Calu3 (cell line): ENCODE measurements at regions not wholly inside any gene's neighbourhood (a gene's known extent, or its start where the extent isn't known, plus 50 kb on each side); places are given as distances from the start of the nearest gene placed in this dataset.

ENCODE experiments used
- BruUV-seq: library from RNA; stranded (reverse); fragments of 400-500 nt; replicated peaks from 2 replicates; lab custom pipeline; 2021; lab: Mats Ljungman, UMichigan
- CTCF ChIA-PET: fragments of 300-600 bp; sonication (Branson Sonifier 250); formaldehyde crosslinking; loops from one replicate; lab custom pipeline; 2022; ENCODE audit warnings: antibody characterized with exemption; lab: Charles Lee
- DNase-seq: peaks from one replicate; pipeline ENCODE4 v3.0.0; 2022
- H3K27ac Mint-ChIP-seq: one replicate; pipeline ENCODE4 v1.8.0; 2022; ENCODE audit warnings: mixed read lengths; ENCODE audit not compliant: unreplicated experiment
- H3K27me3 Mint-ChIP-seq: one replicate; pipeline ENCODE4 v1.8.0; 2022; ENCODE audit warnings: mixed read lengths; ENCODE audit not compliant: unreplicated experiment
- H3K36me3 Mint-ChIP-seq: one replicate; pipeline ENCODE4 v1.8.0; 2022; ENCODE audit warnings: mild to moderate bottlenecking, moderate library complexity, mixed read lengths; ENCODE audit not compliant: insufficient read depth, unreplicated experiment
- H3K4me1 Mint-ChIP-seq: one replicate; pipeline ENCODE4 v1.8.0; 2022; ENCODE audit warnings: mild to moderate bottlenecking, low read depth, mixed read lengths; ENCODE audit not compliant: unreplicated experiment
- H3K4me3 Mint-ChIP-seq: one replicate; pipeline ENCODE4 v1.8.0; 2022; ENCODE audit warnings: mild to moderate bottlenecking, low read depth, moderate library complexity, mixed read lengths; ENCODE audit not compliant: unreplicated experiment
- H3K9me3 Mint-ChIP-seq: one replicate; pipeline ENCODE4 v1.8.0; 2022; ENCODE audit warnings: low read depth, mixed read lengths; ENCODE audit not compliant: unreplicated experiment
- CTCF ChIP-seq: fragments of 200-600 bp; IDR thresholded peaks from one replicate; pipeline ENCODE4 v1.8.0; 2022; ENCODE audit warnings: antibody characterized with exemption; ENCODE audit not compliant: unreplicated experiment
- intact Hi-C: fragments of 100-400 bp; cut with micrococcal nuclease; formaldehyde crosslinking; loops from one replicate; pipeline ENCODE4 v1.10.0; 2022; ENCODE audit not compliant: unreplicated experiment

- no peak overlapping the region for H3K4me3 Mint-ChIP-seq
Measured at GRCh38 chr5:111584651-111585050, 72.3 kb upstream of the STARD4 start.

GRCh38 chr5:111583758-111584203, 71.4 kb upstream of the STARD4 start:
- DNase-seq = no peak
- CTCF ChIA-PET = no interaction called here
- no peak for TF ChIP-seq CTCF
- Mint-ChIP-seq H3K27ac (no peak overlapping the region), H3K27me3 (peaks cover 20% of the 10 kb centered on the region), H3K4me1 (no peaks in the 10 kb centered on the region), H3K9me3 (peaks cover 6% of the 10 kb centered on the region), H3K4me3 (no peak overlapping the region), H3K36me3 (no peaks in the 10 kb centered on the region)
- intact Hi-C loops = no loop called here
- no TSS peak for BruUV-seq

More at GRCh38 chr5:111584651-111585050, 72.3 kb upstream of the STARD4 start:
- CTCF ChIA-PET = no interaction called here
- no peak overlapping the region for H3K27ac Mint-ChIP-seq
- H3K27me3 Mint-ChIP-seq = peaks cover 28% of the 10 kb centered on the region
- intact Hi-C loops = no loop called here
- H3K9me3 Mint-ChIP-seq = peaks cover 6% of the 10 kb centered on the region
- no peaks in the 10 kb centered on the region for H3K36me3 Mint-ChIP-seq
- TF ChIP-seq CTCF = no peak
- DNase-seq = no peak
- BruUV-seq = no TSS peak
- H3K4me1 Mint-ChIP-seq = no peaks in the 10 kb centered on the region

GRCh38 chr5:111582993-111583601, 70.8 kb upstream of the STARD4 start:
- no peak for TF ChIP-seq CTCF
- no TSS peak for BruUV-seq
- Mint-ChIP-seq H3K36me3 (no peaks in the 10 kb centered on the region), H3K4me1 (no peaks in the 10 kb centered on the region), H3K4me3 (no peak overlapping the region), H3K27me3 (peaks cover 13% of the 10 kb centered on the region), H3K27ac (no peak overlapping the region), H3K9me3 (peaks cover 6% of the 10 kb centered on the region)
- DNase-seq = no peak
- intact Hi-C loops = no loop called here
- CTCF ChIA-PET = no interaction called here

- peaks cover 7% of the 10 kb centered on the region for H3K27me3 Mint-ChIP-seq
- no peak for TF ChIP-seq CTCF
- H3K4me3 Mint-ChIP-seq = no peak overlapping the region
- CTCF ChIA-PET = no interaction called here
- intact Hi-C loops = no loop called here
- no peak overlapping the region for H3K27ac Mint-ChIP-seq
- H3K36me3 Mint-ChIP-seq = no peaks in the 10 kb centered on the region
- H3K4me1 Mint-ChIP-seq = no peaks in the 10 kb centered on the region
- no TSS peak for BruUV-seq
- peaks cover 3% of the 10 kb centered on the region for H3K9me3 Mint-ChIP-seq
- no peak for DNase-seq
Measured at GRCh38 chr5:111582451-111582850, 70.1 kb upstream of the STARD4 start.
